ENCODE measurements at regions not wholly inside any gene's neighbourhood (a gene's known extent, or its start where the extent isn't known, plus 50 kb on each side); places are given as distances from the start of the nearest gene placed in this dataset.
"Not testable (repeated sequence)": the region's sequence is repeated elsewhere in the genome, so short reads cannot be mapped to it uniquely, and the experiment has no call there.

- H3K4me1 ChIP-seq: no peaks in the 10 kb centered on the region
- H3K27ac ChIP-seq: no peak overlapping the region
- intact Hi-C loops (cut with DNase I): no loop called here
- WGBS, 4 donors: 92 to 95% (median 94%) methylated on average over 3 of the region's 3 CpGs
- no peak for TF ChIP-seq CTCF (IDR thresholded peaks at IDR 0.05)
- TF ChIP-seq POLR2A (IDR thresholded peaks at IDR 0.05): no peak
- H3K4me3 ChIP-seq: no peak overlapping the region
- no peaks in the 10 kb centered on the region for H3K36me3 ChIP-seq
- no peaks in the 10 kb centered on the region for H3K27me3 ChIP-seq
- ATAC-seq: no peak
- H3K9me3 ChIP-seq: peaks cover 0 to 10% (median 0%) of the 10 kb centered on the region in 12 donors
- no peak for DNase-seq
Measured at GRCh38 chr6:140380427-140381218, 1006.2 kb upstream of the CITED2 start.

GRCh38 chr6:140379919-140380318 is 1005.5 kb upstream of the CITED2 start:
- no peak for TF ChIP-seq CTCF (IDR thresholded peaks at IDR 0.05)
- no peak for TF ChIP-seq POLR2A (IDR thresholded peaks at IDR 0.05)
- WGBS, 4 donors: 68 to 77% (median 72%) methylated on average over 2 of the region's 2 CpGs
- Histone ChIP-seq H3K4me3 (no peak overlapping the region), H3K27ac (no peak overlapping the region), H3K9me3 (peaks cover 0 to 8% (median 0%) of the 10 kb centered on the region in 12 donors), H3K36me3 (no peaks in the 10 kb centered on the region), H3K4me1 (no peaks in the 10 kb centered on the region), H3K27me3 (no peaks in the 10 kb centered on the region)
- intact Hi-C loops (cut with DNase I): no loop called here
- no peak for DNase-seq
- no peak for ATAC-seq

GRCh38 chr6:140376209-140376608 is 1001.8 kb upstream of the CITED2 start:
- Histone ChIP-seq H3K27me3 (no peaks in the 10 kb centered on the region), H3K9me3 (no peaks in the 10 kb centered on the region), H3K36me3 (no peaks in the 10 kb centered on the region), H3K4me3 (no peak overlapping the region), H3K27ac (no peak overlapping the region), H3K4me1 (peaks cover 0 to 10% (median 3%) of the 10 kb centered on the region in 12 donors)
- TF ChIP-seq POLR2A (IDR thresholded peaks at IDR 0.05) (no peak), CTCF (IDR thresholded peaks at IDR 0.05) (no peak)
- ATAC-seq (no peak), DNase-seq (no peak)
- intact Hi-C loops (cut with DNase I): no loop called here

GRCh38 chr6:140373728-140374127 is 999.3 kb upstream of the CITED2 start:
- H3K36me3 ChIP-seq; H3K4me3 ChIP-seq; H3K9me3 ChIP-seq; ATAC-seq; H3K27ac ChIP-seq; DNase-seq; H3K27me3 ChIP-seq; intact Hi-C loops (cut with DNase I): not testable (repeated sequence)
- H3K4me1 ChIP-seq: peaks cover 0 to 11% (median 5%) of the 10 kb centered on the region in 12 donors
- 97 to 100% (median 98%) methylated on average over 10 to 24 of the region's 24 CpGs for WGBS, 4 donors

GRCh38 chr6:140372064-140372463 is 997.6 kb upstream of the CITED2 start:
- Histone ChIP-seq H3K9me3 (no peaks in the 10 kb centered on the region), H3K27me3 (no peaks in the 10 kb centered on the region), H3K27ac (peak overlapping the region in 1 of 12 donors; percentile 32), H3K4me3 (no peak overlapping the region), H3K4me1 (peaks cover 0 to 11% (median 5%) of the 10 kb centered on the region in 12 donors), H3K36me3 (no peaks in the 10 kb centered on the region)
- intact Hi-C loops (cut with DNase I): no loop called here
- no peak for ATAC-seq
- no peak for DNase-seq
- TF ChIP-seq CTCF (IDR thresholded peaks at IDR 0.05): no peak
- no peak for TF ChIP-seq POLR2A (IDR thresholded peaks at IDR 0.05)
- WGBS, 4 donors: 82 to 89% (median 84%) methylated on average over 4 of the region's 4 CpGs

All from heart left ventricle (tissue), 16 donors.